RWPE1 (cell line): ENCODE measurements at regions not wholly inside any gene's neighbourhood (a gene's known extent, or its start where the extent isn't known, plus 50 kb on each side); places are given as distances from the start of the nearest gene placed in this dataset.

Source experiments
- CTCF ChIA-PET: fragments of 350-600 bp; sonication (Branson Sonifier 250); formaldehyde crosslinking; extraction: SDS; loops from one replicate; lab custom pipeline; 2021; lab: Yijun Ruan, JAX
- POLR2A ChIA-PET: fragments of 400-600 bp; formaldehyde crosslinking; extraction: SDS; loops from one replicate; lab custom pipeline; 2020; ENCODE audit warnings: antibody characterized with exemption; ENCODE audit not compliant: low non-redundant PET; lab: Yijun Ruan, JAX
- DNase-seq: peaks from one replicate; pipeline ENCODE4 v3.0.0; 2012; ENCODE audit warnings: low spot score
- H3K27ac ChIP-seq: fragments of 450-650 bp; 2 replicates; pipeline ENCODE4 v1.5.1; 2017
- TF ChIP-seq, protein P1 (sequence below): fragments of 450-650 bp; conservative IDR thresholded peaks from 2 replicates; pipeline ENCODE4 v1.5.1; 2017; ENCODE audit warnings: low read depth, mild to moderate bottlenecking

DNA sequence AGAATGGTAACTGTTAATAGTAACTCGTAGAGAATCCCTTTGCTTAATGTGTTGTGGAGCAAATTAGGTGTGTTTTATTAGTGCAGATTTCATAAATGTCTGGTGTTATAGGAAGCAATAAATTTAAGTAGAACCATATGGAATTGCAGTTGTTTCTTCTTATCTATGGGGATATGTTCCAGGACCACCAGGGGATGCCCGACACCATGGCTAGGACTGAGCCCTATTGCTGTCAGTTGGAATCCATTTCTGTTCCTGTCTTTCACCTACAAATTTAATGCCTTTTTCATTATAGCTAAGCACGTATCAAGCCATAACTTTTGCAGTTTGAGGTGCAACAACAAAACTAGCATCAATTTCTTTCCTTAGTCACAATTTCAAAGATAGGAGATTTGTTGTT is 72.5 kb downstream of the DDIT4L start:
- no peak for DNase-seq
- ChIA-PET POLR2A (no interaction called here), CTCF (interaction anchor here (0.9 kb wide), 1 partner anchor 10 kb away, joined by 3 read pairs; no protein-coding TSS in a partner anchor)
- TF ChIP-seq, protein P1, sequence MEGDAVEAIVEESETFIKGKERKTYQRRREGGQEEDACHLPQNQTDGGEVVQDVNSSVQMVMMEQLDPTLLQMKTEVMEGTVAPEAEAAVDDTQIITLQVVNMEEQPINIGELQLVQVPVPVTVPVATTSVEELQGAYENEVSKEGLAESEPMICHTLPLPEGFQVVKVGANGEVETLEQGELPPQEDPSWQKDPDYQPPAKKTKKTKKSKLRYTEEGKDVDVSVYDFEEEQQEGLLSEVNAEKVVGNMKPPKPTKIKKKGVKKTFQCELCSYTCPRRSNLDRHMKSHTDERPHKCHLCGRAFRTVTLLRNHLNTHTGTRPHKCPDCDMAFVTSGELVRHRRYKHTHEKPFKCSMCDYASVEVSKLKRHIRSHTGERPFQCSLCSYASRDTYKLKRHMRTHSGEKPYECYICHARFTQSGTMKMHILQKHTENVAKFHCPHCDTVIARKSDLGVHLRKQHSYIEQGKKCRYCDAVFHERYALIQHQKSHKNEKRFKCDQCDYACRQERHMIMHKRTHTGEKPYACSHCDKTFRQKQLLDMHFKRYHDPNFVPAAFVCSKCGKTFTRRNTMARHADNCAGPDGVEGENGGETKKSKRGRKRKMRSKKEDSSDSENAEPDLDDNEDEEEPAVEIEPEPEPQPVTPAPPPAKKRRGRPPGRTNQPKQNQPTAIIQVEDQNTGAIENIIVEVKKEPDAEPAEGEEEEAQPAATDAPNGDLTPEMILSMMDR: no peak
- no peak overlapping the region for H3K27ac ChIP-seq

DNA sequence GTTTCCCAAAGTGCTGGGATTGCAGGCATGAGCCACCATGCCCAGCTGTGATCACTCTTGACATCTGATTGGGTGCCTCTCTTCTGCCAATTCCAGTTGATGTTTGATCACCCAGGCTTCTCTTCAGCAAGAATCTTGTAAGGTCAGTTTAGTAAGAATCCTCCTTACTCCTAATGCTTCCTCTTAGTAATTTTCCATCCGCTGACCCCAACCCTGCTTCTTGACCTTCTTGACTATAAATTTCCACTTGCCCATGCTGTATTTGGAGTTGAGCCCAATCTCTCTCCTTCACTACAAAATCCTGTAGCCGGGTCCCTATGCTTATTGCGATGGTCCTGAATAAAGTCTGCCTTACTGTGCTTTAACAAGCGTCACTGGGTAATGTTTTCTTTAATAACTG is 75.4 kb downstream of the DDIT4L start:
- no peak overlapping the region for H3K27ac ChIP-seq
- POLR2A ChIA-PET: no interaction called here
- TF ChIP-seq, protein P1: no peak
- no peak for DNase-seq
- CTCF ChIA-PET: no interaction called here

- ChIA-PET POLR2A (no interaction called here), CTCF (no interaction called here)
- H3K27ac ChIP-seq: no peak overlapping the region
- no peak for DNase-seq
- TF ChIP-seq, protein P1: no peak
These were observed 76.5 kb downstream of the DDIT4L start for GRCh38 chr4:100113732-100114131.

DNA sequence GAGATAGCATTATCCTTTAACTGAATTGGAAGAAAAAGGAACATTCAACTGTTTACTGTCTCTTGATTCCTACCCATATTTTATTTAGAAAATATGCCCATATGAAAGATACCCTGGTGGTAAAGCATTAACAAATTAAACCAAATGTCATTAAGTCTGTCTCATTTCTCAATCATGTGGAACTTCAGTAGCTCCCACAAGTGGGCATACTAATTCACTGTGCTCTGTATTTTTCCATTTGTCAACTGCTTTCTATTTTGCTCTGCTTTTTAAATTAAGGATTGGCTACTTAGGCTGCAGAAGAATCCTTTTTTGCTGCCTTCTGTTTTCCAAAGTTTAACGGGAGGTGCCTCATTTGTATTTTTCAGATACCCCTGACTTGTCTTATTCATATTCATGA is 77.2 kb downstream of the DDIT4L start:
- ChIA-PET CTCF (interaction anchor here (0.7 kb wide), 1 partner anchor 12 kb away, joined by 3 read pairs; no protein-coding TSS in a partner anchor), POLR2A (no interaction called here)
- no peak overlapping the region for H3K27ac ChIP-seq
- TF ChIP-seq, protein P1: no peak
- no peak for DNase-seq

- H3K27ac ChIP-seq: no peak overlapping the region
- ChIA-PET POLR2A (no interaction called here), CTCF (interaction anchor here (0.6 kb wide), 1 partner anchor 329 kb away, joined by 4 read pairs; no protein-coding TSS in a partner anchor)
- TF ChIP-seq, protein P1: no peak
- no peak for DNase-seq
These were observed 80.3 kb downstream of the DDIT4L start for GRCh38 chr4:100109921-100110320.

- no peak overlapping the region for H3K27ac ChIP-seq
- ChIA-PET POLR2A (no interaction called here), CTCF (interaction anchor here (0.8 kb wide), 1 partner anchor 16 kb away, joined by 3 read pairs; no protein-coding TSS in a partner anchor)
- no peak for DNase-seq
- TF ChIP-seq, protein P1: no peak
These were observed 81.4 kb downstream of the DDIT4L start for GRCh38 chr4:100108869-100109268.
